ENCODE measurements at regions not wholly inside any gene's neighbourhood (a gene's known extent, or its start where the extent isn't known, plus 50 kb on each side); places are given as distances from the start of the nearest gene placed in this dataset.

GRCh38 chr15:35606450-35606779 lies 60.5 kb upstream of the DPH6 start:
- DNase-seq (ENCODE audit: extremely low spot score in 2 of 2) = no peak
- H3K9me3 ChIP-seq = no peaks in the 10 kb centered on the region
- intact Hi-C loops (cut with DNase I) = no loop called here
- no peak for TF ChIP-seq POLR2AphosphoS5 (IDR thresholded peaks at IDR 0.05; ENCODE audit: insufficient read depth in 1 of 2, low read depth in 1 of 2)
- no peak for TF ChIP-seq CTCF (IDR thresholded peaks at IDR 0.05)
- TF ChIP-seq POLR2A (IDR thresholded peaks at IDR 0.05) = no peak
- no peaks in the 10 kb centered on the region for H3K27me3 ChIP-seq
- H3K27ac ChIP-seq = no peak overlapping the region
- no peak overlapping the region for H3K4me3 ChIP-seq
- no peaks in the 10 kb centered on the region for H3K36me3 ChIP-seq
- H3K4me1 ChIP-seq = no peaks in the 10 kb centered on the region

- no peaks in the 10 kb centered on the region for H3K27me3 ChIP-seq
- no peak overlapping the region for H3K4me3 ChIP-seq
- H3K9me3 ChIP-seq = no peaks in the 10 kb centered on the region
- no peak for DNase-seq (ENCODE audit: extremely low spot score in 2 of 2)
- intact Hi-C loops (cut with DNase I) = no loop called here
- no peaks in the 10 kb centered on the region for H3K36me3 ChIP-seq
- H3K4me1 ChIP-seq = no peaks in the 10 kb centered on the region
- H3K27ac ChIP-seq = no peak overlapping the region
- no peak for TF ChIP-seq POLR2AphosphoS5 (IDR thresholded peaks at IDR 0.05; ENCODE audit: insufficient read depth in 1 of 2, low read depth in 1 of 2)
- TF ChIP-seq CTCF (IDR thresholded peaks at IDR 0.05) = no peak
- TF ChIP-seq POLR2A (IDR thresholded peaks at IDR 0.05) = no peak
These were observed 70.7 kb upstream of the DPH6 start for GRCh38 chr15:35616498-35617271.

- TF ChIP-seq POLR2A (IDR thresholded peaks at IDR 0.05) = no peak
- TF ChIP-seq POLR2AphosphoS5 (IDR thresholded peaks at IDR 0.05; ENCODE audit: insufficient read depth in 1 of 2, low read depth in 1 of 2) = no peak
- no peak for TF ChIP-seq CTCF (IDR thresholded peaks at IDR 0.05)
- H3K36me3 ChIP-seq = no peaks in the 10 kb centered on the region
- H3K27ac ChIP-seq = no peak overlapping the region
- H3K27me3 ChIP-seq = no peaks in the 10 kb centered on the region
- H3K4me1 ChIP-seq = no peaks in the 10 kb centered on the region
- no peak for DNase-seq (ENCODE audit: extremely low spot score in 2 of 2)
- intact Hi-C loops (cut with DNase I) = no loop called here
- no peaks in the 10 kb centered on the region for H3K9me3 ChIP-seq
- H3K4me3 ChIP-seq = no peak overlapping the region
These were observed 72.6 kb upstream of the DPH6 start for GRCh38 chr15:35618260-35619188.

GRCh38 chr15:35622641-35623340 lies 76.8 kb upstream of the DPH6 start:
- no peaks in the 10 kb centered on the region for H3K4me1 ChIP-seq
- H3K4me3 ChIP-seq = no peak overlapping the region
- no peaks in the 10 kb centered on the region for H3K9me3 ChIP-seq
- H3K27ac ChIP-seq = no peak overlapping the region
- H3K36me3 ChIP-seq = no peaks in the 10 kb centered on the region
- TF ChIP-seq POLR2AphosphoS5 (IDR thresholded peaks at IDR 0.05; ENCODE audit: insufficient read depth in 1 of 2, low read depth in 1 of 2) (no peak), POLR2A (IDR thresholded peaks at IDR 0.05) (no peak), CTCF (IDR thresholded peaks at IDR 0.05) (no peak)
- intact Hi-C loops (cut with DNase I) = no loop called here
- DNase-seq (ENCODE audit: extremely low spot score in 2 of 2) = no peak
- H3K27me3 ChIP-seq = no peaks in the 10 kb centered on the region

All from vagina (tissue), 2 donors.